Erythroblast (primary cell): ENCODE measurements at regions not wholly inside any gene's neighbourhood (a gene's known extent, or its start where the extent isn't known, plus 50 kb on each side); places are given as distances from the start of the nearest gene placed in this dataset.
"Not testable (repeated sequence)": the region's sequence is repeated elsewhere in the genome, so short reads cannot be mapped to it uniquely, and the experiment has no call there.

Experiments used
- DNase-seq, 2 experiments: peaks; one replicate each; lab custom pipeline; 2025; lab: John Stamatoyannopoulos, UW
- GATA1 ChIP-seq: IDR thresholded peaks from 2 replicates; pipeline ENCODE4 v1.6.1; 2011; ENCODE audit warnings: low read depth, mild to moderate bottlenecking, control low read depth, low read length, moderate library complexity
- POLR2A ChIP-seq: IDR thresholded peaks from 2 replicates; pipeline ENCODE4 v1.6.1; 2011; ENCODE audit warnings: mild to moderate bottlenecking, low read length

DNA sequence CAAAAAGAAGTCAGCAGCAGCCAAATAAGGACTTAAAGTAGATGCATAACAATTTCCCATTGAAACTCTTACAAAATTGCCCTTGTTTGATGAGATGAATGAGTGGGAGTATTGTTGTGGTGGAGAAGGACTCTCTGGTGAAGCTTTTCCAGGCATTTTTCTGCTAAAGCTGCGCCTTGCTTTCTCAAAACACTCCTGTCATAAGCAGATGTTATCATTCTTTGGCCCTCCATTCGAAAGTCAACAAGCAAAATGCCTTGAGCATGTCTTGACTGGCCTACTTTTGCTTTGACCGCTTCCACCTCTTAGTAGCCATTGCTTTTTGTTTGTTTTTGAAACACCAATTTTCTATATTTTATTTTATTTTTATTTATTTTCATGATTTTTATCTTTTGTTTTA lies 340.9 kb upstream of the FGF13 start:
- DNase-seq: no peak
- TF ChIP-seq POLR2A (no peak), GATA1 (no peak)

DNA sequence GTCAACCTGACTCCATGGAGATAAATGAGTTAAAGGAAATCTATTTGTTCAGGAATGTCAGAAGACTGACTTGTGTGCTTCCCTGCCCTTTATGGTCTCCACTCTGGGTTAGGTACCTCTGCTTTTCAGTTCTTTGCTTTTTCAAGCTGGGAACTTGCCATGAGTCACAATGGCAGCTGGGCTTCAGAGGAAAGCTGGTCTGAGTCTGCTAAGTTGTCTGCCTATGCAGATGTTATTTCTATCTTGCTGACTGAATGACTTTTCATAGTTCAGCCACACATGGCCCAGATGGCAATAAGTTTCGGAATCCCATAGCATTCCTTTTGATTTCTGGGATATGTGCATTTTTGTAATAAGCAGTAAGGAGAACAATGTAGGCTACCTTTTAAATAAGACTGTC lies 337.9 kb upstream of the FGF13 start:
- TF ChIP-seq POLR2A (no peak), GATA1 (no peak)
- no peak for DNase-seq

DNA sequence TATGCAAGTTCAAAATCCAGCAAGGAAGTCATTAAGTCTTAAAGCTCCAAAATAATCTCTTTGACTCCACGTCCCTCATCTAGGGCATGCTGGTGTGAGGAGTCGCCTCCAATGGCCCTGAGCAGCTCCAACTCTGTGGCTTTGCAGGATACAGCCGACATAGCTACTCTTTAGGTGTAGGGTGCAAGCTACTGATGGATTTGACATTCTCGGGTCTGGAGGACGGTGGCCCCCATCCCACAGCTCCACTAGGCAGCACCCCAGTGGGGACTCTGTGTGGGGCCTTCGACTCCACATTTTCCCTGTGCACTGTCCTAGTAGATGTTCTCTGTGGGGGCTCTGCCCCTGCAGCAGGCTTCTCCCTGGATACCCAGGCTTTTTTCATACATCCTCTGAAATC lies 333.2 kb upstream of the FGF13 start:
- TF ChIP-seq POLR2A: no peak
- no peak for TF ChIP-seq GATA1
- DNase-seq: no peak

DNA sequence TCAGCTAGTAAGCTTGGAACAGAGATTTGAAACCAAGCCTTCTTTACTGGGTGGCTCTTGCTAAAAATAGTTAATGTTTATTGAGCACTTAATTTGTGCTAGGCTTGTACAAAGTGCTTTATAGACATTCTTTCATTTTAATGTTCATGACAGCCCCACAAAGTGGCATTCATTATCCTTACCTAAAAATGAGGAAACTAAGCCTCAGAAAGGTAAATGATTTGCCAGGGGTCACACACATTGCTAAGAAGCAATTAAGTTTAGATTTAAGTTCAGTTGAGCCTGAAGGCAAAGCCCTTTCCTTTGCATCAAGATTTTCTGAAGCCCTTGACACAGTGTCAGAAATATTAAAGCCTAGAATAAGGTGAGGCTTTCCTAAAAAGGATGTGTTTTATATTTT lies 327.5 kb upstream of the FGF13 start:
- DNase-seq: no peak
- TF ChIP-seq GATA1 (no peak), POLR2A (no peak)

DNA sequence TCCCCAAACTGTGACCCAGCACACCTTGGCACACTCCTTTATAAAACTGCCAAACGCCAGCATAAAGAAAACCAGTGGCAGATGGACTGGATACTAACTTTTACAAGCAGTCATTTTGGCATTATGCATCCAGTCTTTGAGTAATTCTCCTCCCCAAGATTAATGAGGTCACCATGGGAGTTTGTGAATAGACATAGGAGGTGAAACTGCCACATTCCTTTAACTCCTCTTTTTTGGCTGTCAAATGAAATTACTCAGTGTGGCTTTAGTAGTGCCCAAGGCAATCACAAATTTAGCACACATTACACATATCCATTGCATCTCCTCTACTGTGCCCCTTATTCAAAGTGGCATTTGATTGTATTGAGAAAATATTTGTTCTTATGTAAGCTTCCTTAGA lies 315.3 kb upstream of the FGF13 start:
- TF ChIP-seq GATA1 (no peak), POLR2A (no peak)
- DNase-seq: no peak

DNA sequence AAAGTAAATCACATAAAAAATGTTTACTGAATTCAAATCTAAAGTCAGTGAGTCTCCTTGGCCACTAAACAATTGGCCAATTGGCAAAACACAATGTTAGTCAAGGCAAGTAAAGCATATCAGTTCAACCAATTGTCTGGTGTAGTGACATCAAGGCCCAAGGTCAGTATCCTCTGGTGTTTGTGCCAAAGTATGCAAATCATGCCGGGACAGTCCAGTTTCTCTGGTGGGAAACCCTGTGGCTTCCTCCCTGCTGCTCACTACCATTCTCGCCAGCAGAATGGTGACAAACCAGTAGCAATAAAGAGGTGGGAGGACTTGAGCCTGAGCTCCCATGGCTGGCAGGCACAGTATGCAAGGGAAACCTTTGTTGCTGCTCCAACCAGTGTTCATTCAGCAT lies 314.9 kb upstream of the FGF13 start:
- TF ChIP-seq GATA1: no peak
- no peak for TF ChIP-seq POLR2A
- no peak for DNase-seq

DNA sequence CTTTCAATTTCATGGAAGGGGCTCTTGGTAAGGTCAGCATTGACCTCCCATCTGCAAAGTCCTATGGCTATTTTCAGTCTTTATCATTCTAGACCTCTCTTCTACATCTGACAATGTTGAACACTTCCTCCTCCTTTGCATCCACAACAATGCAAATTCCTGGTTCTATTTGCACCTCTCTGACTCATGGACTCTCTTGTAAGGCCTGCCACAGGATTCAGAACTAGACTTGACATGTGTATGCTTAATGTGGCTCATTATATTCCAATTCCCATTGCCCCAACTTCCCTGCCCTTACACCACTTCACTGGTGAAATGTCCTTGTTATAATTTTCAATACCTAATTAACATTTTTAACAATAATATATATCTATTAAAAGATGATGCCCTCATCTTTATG lies 314.3 kb upstream of the FGF13 start:
- TF ChIP-seq GATA1 (no peak), POLR2A (no peak)
- no peak for DNase-seq

DNA sequence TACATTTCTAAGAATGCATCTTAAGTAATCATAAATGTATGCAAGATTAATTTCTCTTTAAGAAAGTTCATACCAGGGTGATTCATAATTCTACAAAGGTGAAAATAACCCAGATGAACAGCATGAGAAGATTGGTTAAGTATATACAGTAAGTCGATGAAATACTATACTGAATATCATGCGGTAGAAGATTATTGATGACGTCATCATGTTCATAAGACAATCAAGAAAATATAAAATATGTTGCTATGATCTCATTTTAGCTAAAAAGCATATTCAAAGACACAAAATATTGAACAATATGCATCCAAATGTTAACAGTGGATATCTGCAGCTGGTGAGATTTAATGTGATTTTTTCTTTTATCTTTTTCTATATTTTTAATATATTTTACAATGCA lies 312.0 kb upstream of the FGF13 start:
- TF ChIP-seq GATA1 (no peak), POLR2A (no peak)
- no peak for DNase-seq

DNA sequence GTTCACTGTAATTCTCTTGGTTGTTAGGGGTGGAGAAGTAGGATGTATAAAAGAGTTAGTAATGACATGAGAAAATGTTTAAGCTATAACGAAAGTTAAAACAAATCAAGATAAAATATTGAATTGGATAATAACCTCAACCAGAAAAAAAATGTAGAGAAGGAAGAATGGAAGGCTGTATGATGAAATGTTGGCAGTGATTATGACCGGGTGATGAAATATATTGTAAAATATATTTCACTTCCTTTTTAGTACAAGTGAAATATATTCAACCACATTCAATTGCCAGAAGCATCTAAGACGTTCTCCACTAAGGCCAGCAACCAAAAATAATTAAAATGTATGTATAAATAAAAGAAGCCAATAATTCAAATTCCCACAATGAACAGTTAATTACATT lies 309.3 kb upstream of the FGF13 start:
- TF ChIP-seq GATA1 (no peak), POLR2A (no peak)
- DNase-seq: no peak

DNA sequence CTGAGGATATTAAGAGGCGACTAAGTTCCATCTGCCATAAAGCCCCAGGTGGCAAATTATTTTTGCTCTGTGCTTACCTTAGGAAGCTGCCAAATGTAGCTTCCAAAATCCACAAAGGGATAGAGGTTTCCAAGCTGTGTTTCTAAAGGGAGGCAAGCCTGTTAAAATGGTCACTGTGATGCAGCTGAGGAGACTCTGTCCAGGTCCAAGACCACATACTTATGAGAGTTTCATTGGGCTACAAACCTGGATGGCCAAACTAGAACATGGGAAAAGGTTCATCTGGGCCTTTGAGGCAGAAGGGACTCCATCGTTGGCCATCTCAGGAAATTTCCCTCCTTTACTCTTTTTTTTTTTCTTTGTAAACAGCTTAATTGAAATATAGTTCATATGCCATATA lies 306.9 kb upstream of the FGF13 start:
- TF ChIP-seq POLR2A (no peak), GATA1 (no peak)
- no peak for DNase-seq

DNA sequence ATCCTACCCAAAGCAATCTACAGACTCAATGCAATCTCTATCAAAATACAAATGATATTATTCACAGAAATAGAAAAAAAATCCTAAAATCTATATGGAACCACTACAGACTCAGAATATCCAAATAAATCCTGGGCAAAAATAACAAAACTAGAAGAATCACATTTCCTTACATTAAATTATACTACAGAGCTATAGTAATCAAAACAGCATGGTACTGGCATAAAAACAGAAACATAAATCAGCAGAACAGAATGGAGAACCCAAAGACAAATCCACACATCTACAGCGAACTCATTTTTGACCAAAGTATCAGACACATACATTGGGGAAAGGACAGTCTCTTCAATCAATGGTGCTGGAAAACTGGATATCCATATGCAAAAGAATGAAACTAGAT lies 304.1 kb upstream of the FGF13 start:
- TF ChIP-seq POLR2A: no peak
- TF ChIP-seq GATA1: no peak
- DNase-seq: no peak

DNA sequence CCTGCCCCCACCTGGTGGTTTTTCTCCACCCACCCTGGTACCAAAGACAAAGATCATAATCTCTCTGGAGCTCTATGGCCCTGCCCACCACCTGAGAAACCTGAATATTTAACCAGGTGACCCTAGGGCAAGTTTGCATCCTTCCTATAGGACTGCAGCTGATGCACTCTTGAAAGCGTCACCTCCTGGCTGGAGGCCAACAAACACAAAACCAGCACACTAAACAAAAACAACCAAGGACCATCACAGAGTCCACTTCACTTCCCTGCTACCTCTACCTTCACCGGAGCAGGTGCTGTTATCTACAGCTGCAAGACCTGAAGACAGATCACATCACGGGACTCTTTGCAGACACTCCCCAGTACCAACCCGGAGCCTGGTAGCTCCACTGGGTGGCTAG lies 296.7 kb upstream of the FGF13 start:
- TF ChIP-seq GATA1 (no peak), POLR2A (no peak)
- no peak for DNase-seq

DNA sequence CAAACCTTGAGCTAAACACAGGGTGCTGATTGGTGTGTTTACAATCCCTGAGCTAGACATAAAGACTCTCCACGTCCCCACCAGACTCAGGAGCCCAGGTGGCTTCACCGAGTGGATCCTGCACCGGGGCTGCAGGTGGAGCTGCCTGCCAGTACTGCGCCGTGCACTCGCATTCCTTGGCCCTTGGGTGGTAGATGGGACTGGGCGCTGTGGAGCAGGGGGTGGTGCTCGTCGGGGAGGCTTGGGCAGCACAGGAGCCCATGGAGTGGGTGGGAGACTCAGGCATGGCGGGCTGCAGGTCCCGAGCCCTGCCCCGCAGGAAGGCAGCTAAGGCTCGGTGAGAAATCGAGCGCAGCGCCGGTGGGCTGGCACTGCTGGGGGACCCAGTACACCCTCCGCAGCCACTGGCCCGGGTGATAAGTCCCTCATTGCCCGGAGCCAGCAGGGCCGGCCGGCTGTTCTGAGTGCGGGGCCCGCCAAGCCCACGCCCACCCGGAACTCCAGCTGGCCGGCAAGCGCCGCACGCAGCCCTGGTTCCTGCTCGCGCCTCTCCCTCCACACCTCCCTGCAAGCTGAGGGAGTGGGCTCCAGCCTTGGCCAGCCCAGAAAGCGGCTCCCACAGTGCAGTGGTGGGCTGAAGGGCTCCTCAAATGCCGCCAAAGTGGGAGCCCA lies 292.5 kb upstream of the FGF13 start:
- not testable (repeated sequence) for DNase-seq

DNA sequence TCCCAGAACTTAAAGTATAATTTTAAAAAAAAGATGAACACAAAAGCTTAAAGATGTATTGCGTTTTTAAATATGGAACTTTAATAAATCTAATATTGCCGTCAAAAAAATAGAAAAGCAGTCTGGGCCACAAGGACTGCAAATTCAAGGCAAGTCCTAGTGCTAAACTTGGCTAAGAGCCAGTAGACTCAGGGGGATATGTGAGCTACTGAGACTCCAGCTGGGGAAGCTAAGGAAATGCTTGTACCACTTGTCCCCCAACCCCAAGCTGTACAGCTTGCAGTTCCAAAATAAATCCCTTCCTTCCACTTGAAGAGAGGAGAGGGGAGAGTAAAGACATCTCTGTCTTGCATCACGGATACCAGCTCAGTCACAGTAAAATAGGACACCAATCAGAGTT lies 290.8 kb upstream of the FGF13 start:
- no peak for TF ChIP-seq POLR2A
- no peak for TF ChIP-seq GATA1
- no peak for DNase-seq

DNA sequence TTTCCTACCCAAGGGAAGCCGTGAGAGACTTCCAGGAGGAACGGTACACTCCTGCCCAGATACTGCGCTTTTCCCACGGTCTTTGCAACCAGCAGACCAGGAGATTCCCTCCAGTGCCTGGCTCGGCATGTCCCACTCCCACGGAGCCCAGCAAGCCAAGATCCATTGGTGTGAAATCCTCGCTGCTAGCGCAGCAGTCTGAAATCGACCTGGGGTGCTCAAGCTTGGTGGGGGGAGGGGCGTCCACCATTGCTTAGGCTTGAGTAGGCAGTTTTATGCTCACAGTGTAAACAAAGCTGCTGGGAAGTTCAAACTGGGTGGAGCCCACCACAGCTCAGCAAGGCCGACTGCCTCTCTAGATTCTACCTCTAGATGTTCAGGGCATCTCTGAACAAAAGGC lies 284.8 kb upstream of the FGF13 start:
- TF ChIP-seq POLR2A (no peak), GATA1 (no peak)
- DNase-seq: no peak
